GM21390 (cell line): ENCODE measurements at regions not wholly inside any gene's neighbourhood (a gene's known extent, or its start where the extent isn't known, plus 50 kb on each side); places are given as distances from the start of the nearest gene placed in this dataset.

ENCODE experiments used
- ATAC-seq: cut with Tn5 transposase; IDR thresholded peaks from one replicate; pipeline ENCODE4 v1.9.1; 2021; ENCODE audit not compliant: unreplicated experiment

GRCh38 chr9:126017758-126018157, 270.6 kb downstream of the PBX3 start:
- ATAC-seq = no peak

- no peak for ATAC-seq
Measured at GRCh38 chr9:126020836-126021235, 273.7 kb downstream of the PBX3 start.

- no peak for ATAC-seq
Measured at GRCh38 chr9:126023962-126024361, 276.8 kb downstream of the PBX3 start.

- ATAC-seq = no peak
Measured at GRCh38 chr9:126024581-126025230, 277.5 kb downstream of the PBX3 start.

- ATAC-seq = no peak
Measured at GRCh38 chr9:126025991-126026390, 278.8 kb downstream of the PBX3 start.

GRCh38 chr9:126027566-126027965, 280.4 kb downstream of the PBX3 start:
- ATAC-seq = no peak

GRCh38 chr9:126028746-126029145, 281.6 kb downstream of the PBX3 start:
- no peak for ATAC-seq

GRCh38 chr9:126030716-126031115, 283.5 kb downstream of the PBX3 start:
- no peak for ATAC-seq

- ATAC-seq = no peak
Measured at GRCh38 chr9:126031116-126031515, 283.9 kb downstream of the PBX3 start.

- ATAC-seq = no peak
Measured at GRCh38 chr9:126032135-126032534, 285.0 kb downstream of the PBX3 start.

- ATAC-seq = no peak
Measured at GRCh38 chr9:126033318-126033717, 286.1 kb downstream of the PBX3 start.

- no peak for ATAC-seq
Measured at GRCh38 chr9:126033956-126034355, 286.8 kb downstream of the PBX3 start.

GRCh38 chr9:126036881-126037291, 289.7 kb downstream of the PBX3 start:
- no peak for ATAC-seq

GRCh38 chr9:126038790-126039189, 287.8 kb upstream of the MVB12B start:
- no peak for ATAC-seq

- no peak for ATAC-seq
Measured at GRCh38 chr9:126043681-126044080, 282.9 kb upstream of the MVB12B start.

GRCh38 chr9:126049088-126049487, 277.5 kb upstream of the MVB12B start:
- ATAC-seq = no peak

- no peak for ATAC-seq
Measured at GRCh38 chr9:126049896-126050604, 276.6 kb upstream of the MVB12B start.

GRCh38 chr9:126050605-126050990, 276.0 kb upstream of the MVB12B start:
- no peak for ATAC-seq

GRCh38 chr9:126051446-126052130, 275.0 kb upstream of the MVB12B start:
- ATAC-seq = no peak

- ATAC-seq = no peak
Measured at GRCh38 chr9:126052791-126053190, 273.8 kb upstream of the MVB12B start.

GRCh38 chr9:126053913-126054312, 272.7 kb upstream of the MVB12B start:
- no peak for ATAC-seq

- ATAC-seq = no peak
Measured at GRCh38 chr9:126055381-126055985, 271.1 kb upstream of the MVB12B start.
